Common myeloid progenitor, CD34-positive (primary cell): ENCODE measurements at regions not wholly inside any gene's neighbourhood (a gene's known extent, or its start where the extent isn't known, plus 50 kb on each side); places are given as distances from the start of the nearest gene placed in this dataset.

Experiments used
- CTCF ChIA-PET: fragments of 350-600 bp; sonication (Branson Sonifier 250); formaldehyde crosslinking; loops from one replicate; lab custom pipeline; 2021; ENCODE audit warnings: antibody characterized with exemption; lab: Charles Lee
- POLR2A ChIA-PET: fragments of 350-600 bp; sonication (Branson Sonifier 250); formaldehyde crosslinking; loops from one replicate; lab custom pipeline; 2021; ENCODE audit warnings: antibody characterized with exemption; lab: Charles Lee
- DNase-seq, 3 donors: peaks; one replicate each; pipeline versions ENCODE4 v3.0.0 to v3.0.0-alpha.2; 2013
- H3K27ac ChIP-seq, 2 experiments: 1 replicate in 1 of 2; 2 replicates in 1 of 2; pipeline ENCODE4 v1.7.0; 2013; ENCODE audit warnings: inconsistent platforms in 2 of 2, low read length in 2 of 2, mild to moderate bottlenecking in 2 of 2, low read depth in 1 of 2, moderate library complexity in 1 of 2; ENCODE audit not compliant: severe bottlenecking in 2 of 2, insufficient read depth in 1 of 2, poor library complexity in 1 of 2
- H3K27me3 ChIP-seq, 5 experiments: replicated peaks in 2 of 5; 1 replicate in 3 of 5; 2 replicates in 2 of 5; pipeline versions ENCODE4 v1.6.1 to v1.7.0; 2013; ENCODE audit warnings: low read length in 4 of 5, mild to moderate bottlenecking in 2 of 5, moderate library complexity in 2 of 5, inconsistent platforms in 1 of 5; ENCODE audit not compliant: insufficient read depth in 5 of 5, control insufficient read depth in 4 of 5
- H3K36me3 ChIP-seq, 4 experiments: 1 replicate in 2 of 4; 2 replicates in 2 of 4; pipeline versions ENCODE4 v1.6.1 to v1.7.0; 2013; ENCODE audit warnings: low read length in 3 of 4, control low read depth in 1 of 4, mild to moderate bottlenecking in 1 of 4; ENCODE audit not compliant: control insufficient read depth in 4 of 4, insufficient read depth in 4 of 4
- H3K4me1 ChIP-seq, 4 experiments: 1 replicate in 3 of 4; 2 replicates in 1 of 4; pipeline versions ENCODE4 v1.6.1 to v1.7.1; 2013; ENCODE audit warnings: low read length in 3 of 4, mild to moderate bottlenecking in 3 of 4, control low read depth in 1 of 4, inconsistent platforms in 1 of 4, moderate library complexity in 1 of 4; ENCODE audit not compliant: control insufficient read depth in 4 of 4, insufficient read depth in 4 of 4; ENCODE audit errors: control extremely low read depth in 1 of 4
- H3K4me3 ChIP-seq, 7 experiments: 1 replicate in 4 of 7; 2 replicates in 3 of 7; pipeline versions ENCODE4 v1.5.1 to v1.7.0; 2013; ENCODE audit warnings: mild to moderate bottlenecking in 7 of 7, low read length in 6 of 7, moderate library complexity in 6 of 7, inconsistent platforms in 2 of 7, low read depth in 2 of 7, control low read depth in 1 of 7; ENCODE audit not compliant: insufficient read depth in 4 of 7, control insufficient read depth in 1 of 7; ENCODE audit errors: extremely low read depth in 1 of 7
- H3K9me3 ChIP-seq, 5 experiments: 1 replicate in 4 of 5; 2 replicates in 1 of 5; pipeline versions ENCODE4 v1.6.1 to v1.7.1; 2013; ENCODE audit warnings: low read length in 4 of 5, mild to moderate bottlenecking in 2 of 5, inconsistent platforms in 1 of 5, low read depth in 1 of 5, moderate library complexity in 1 of 5; ENCODE audit not compliant: control insufficient read depth in 4 of 5, insufficient read depth in 2 of 5; ENCODE audit errors: control extremely low read depth in 1 of 5
- WGBS: methylation state at CpG from one replicate; pipeline ENCODE4 v1.1.5; 2013; ENCODE audit not compliant: insufficient coverage; 5-methylcytosine and 5-hydroxymethylcytosine counted together

DNA sequence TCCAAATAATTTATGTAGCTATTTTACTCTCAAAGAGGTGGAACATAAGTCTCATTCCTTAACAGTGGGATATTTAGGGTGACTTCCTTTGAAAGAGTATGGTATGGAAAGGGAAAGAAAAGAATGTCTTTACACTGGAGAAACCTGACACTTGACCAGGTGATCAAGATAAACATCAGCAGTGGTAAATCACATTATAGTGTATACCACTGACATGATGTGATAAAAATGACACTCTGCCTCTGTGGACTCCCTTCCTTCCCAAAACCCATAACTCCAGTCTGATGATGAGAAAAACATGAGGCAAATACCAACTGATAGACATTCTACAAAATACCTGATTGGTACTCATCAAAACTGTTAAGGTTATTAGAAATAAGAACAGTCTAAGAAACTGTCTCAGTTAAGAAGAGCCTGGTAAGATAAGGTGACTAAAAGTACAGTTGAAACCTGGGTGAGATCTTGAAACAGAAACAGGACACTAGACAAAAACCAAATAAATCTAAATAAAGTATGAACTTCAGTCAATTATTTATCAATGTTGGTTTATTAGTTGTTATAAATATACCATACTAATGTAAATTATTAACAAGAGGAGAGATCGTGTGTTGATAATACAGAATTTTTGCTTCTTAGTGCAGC is 144.2 kb upstream of the PCDH18 start:
- POLR2A ChIA-PET, result no interaction called here

GRCh38 chr4:137674066-137674465 is 141.8 kb upstream of the PCDH18 start:
- DNase-seq, result no peak
- no peaks in the 10 kb centered on the region for H3K36me3 ChIP-seq
- POLR2A ChIA-PET, result no interaction called here
- WGBS, result no CpG with 5 or more reads among the region's 2 CpGs
- no peaks in the 10 kb centered on the region for H3K27me3 ChIP-seq
- H3K27ac ChIP-seq, result no peak overlapping the region
- CTCF ChIA-PET, result no interaction called here
- H3K9me3 ChIP-seq, result no peaks in the 10 kb centered on the region
- H3K4me3 ChIP-seq, result no peak overlapping the region
- H3K4me1 ChIP-seq, result no peaks in the 10 kb centered on the region

More for the DNA sequence above, 144.2 kb upstream of the PCDH18 start:
- DNase-seq, result no peak
- no peak overlapping the region for H3K4me3 ChIP-seq
- no peaks in the 10 kb centered on the region for H3K36me3 ChIP-seq
- CTCF ChIA-PET, result no interaction called here
- H3K27ac ChIP-seq, result no peak overlapping the region
- H3K9me3 ChIP-seq, result no peaks in the 10 kb centered on the region
- H3K4me1 ChIP-seq, result no peaks in the 10 kb centered on the region
- no peaks in the 10 kb centered on the region for H3K27me3 ChIP-seq
- WGBS, result no CpG with 5 or more reads among the region's 1 CpG

GRCh38 chr4:137668885-137669545 is 136.7 kb upstream of the PCDH18 start:
- Histone ChIP-seq H3K27ac (no peak overlapping the region), H3K4me3 (no peak overlapping the region), H3K36me3 (no peaks in the 10 kb centered on the region), H3K27me3 (no peaks in the 10 kb centered on the region), H3K9me3 (no peaks in the 10 kb centered on the region), H3K4me1 (no peaks in the 10 kb centered on the region)
- ChIA-PET CTCF (no interaction called here), POLR2A (no interaction called here)
- no peak for DNase-seq

DNA sequence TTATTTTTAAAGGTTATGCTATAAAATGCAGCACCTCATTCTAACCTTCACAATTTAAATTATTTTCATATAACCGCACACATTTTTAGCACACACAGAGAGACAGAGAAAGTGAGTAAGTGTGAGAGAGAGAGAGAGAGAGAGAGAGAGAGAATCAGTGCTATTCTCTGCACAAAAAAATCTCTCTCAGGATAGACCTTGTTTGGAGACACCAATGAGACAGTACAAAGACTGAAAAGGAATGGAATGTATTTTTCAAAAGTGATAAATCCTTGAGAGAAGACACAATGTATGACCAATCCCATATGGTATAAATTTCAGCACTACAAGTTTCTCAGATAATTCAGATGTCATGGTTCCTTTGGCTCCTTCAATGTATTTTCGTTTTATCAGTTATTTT is 132.1 kb upstream of the PCDH18 start:
- no peak overlapping the region for H3K4me3 ChIP-seq
- ChIA-PET POLR2A (no interaction called here), CTCF (interaction anchor here (0.8 kb wide), 1 partner anchor 17 kb away, joined by 3 read pairs; no protein-coding TSS in a partner anchor)
- no peaks in the 10 kb centered on the region for H3K4me1 ChIP-seq
- no peaks in the 10 kb centered on the region for H3K27me3 ChIP-seq
- no peaks in the 10 kb centered on the region for H3K36me3 ChIP-seq
- H3K27ac ChIP-seq, result no peak overlapping the region
- H3K9me3 ChIP-seq, result no peaks in the 10 kb centered on the region
- DNase-seq, result no peak
- 92% methylated on average over 1 of the region's 2 CpGs for WGBS

GRCh38 chr4:137664046-137664387 is 131.7 kb upstream of the PCDH18 start:
- CTCF ChIA-PET, result interaction anchor here (0.8 kb wide), 1 partner anchor 16 kb away, joined by 3 read pairs; no protein-coding TSS in a partner anchor
- Histone ChIP-seq H3K27ac (no peak overlapping the region), H3K4me1 (no peaks in the 10 kb centered on the region), H3K9me3 (no peaks in the 10 kb centered on the region), H3K27me3 (no peaks in the 10 kb centered on the region), H3K4me3 (no peak overlapping the region), H3K36me3 (no peaks in the 10 kb centered on the region)
- POLR2A ChIA-PET, result no interaction called here
- 17% methylated on average over 1 of the region's 1 CpG for WGBS
- no peak for DNase-seq

GRCh38 chr4:137663251-137664045 is 131.2 kb upstream of the PCDH18 start:
- CTCF ChIA-PET, result interaction anchor here (0.8 kb wide), 1 partner anchor 16 kb away, joined by 3 read pairs; no protein-coding TSS in a partner anchor
- DNase-seq, result no peak
- POLR2A ChIA-PET, result no interaction called here
- no peaks in the 10 kb centered on the region for H3K4me1 ChIP-seq
- H3K36me3 ChIP-seq, result no peaks in the 10 kb centered on the region
- no peak overlapping the region for H3K4me3 ChIP-seq
- no peaks in the 10 kb centered on the region for H3K27me3 ChIP-seq
- WGBS, result 88% methylated on average over 1 of the region's 5 CpGs
- no peak overlapping the region for H3K27ac ChIP-seq
- no peaks in the 10 kb centered on the region for H3K9me3 ChIP-seq

DNA sequence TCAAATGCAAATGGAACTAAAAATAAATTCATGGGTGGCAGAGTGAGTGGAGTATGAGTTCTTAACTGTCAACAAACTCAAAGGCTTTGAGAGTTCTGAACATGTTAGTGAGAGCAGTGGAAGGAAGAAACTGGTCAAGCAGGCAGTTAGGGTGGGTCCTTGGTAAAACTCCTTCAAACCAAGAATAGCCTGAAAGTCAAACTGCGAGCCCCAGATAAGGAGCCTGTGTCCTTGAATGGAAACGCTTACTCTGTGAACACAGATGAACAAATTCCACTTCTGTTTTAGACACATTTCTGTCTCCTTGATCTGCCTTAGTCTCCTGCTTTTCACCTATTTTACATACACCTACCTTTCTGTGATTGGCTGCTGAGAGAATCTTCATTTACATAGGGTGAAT is 129.4 kb upstream of the PCDH18 start:
- CTCF ChIA-PET, result no interaction called here
- H3K9me3 ChIP-seq, result no peaks in the 10 kb centered on the region
- WGBS, result 100% methylated on average over 2 of the region's 2 CpGs

More for the DNA sequence above, 129.4 kb upstream of the PCDH18 start:
- H3K36me3 ChIP-seq, result no peaks in the 10 kb centered on the region
- no peaks in the 10 kb centered on the region for H3K27me3 ChIP-seq
- DNase-seq, result no peak
- no peak overlapping the region for H3K4me3 ChIP-seq
- POLR2A ChIA-PET, result no interaction called here
- peaks cover 0 to 2% (median 0%) of the 10 kb centered on the region in 4 experiments for H3K4me1 ChIP-seq
- no peak overlapping the region for H3K27ac ChIP-seq
